ENCODE measurements at regions not wholly inside any gene's neighbourhood (a gene's known extent, or its start where the extent isn't known, plus 50 kb on each side); places are given as distances from the start of the nearest gene placed in this dataset.

GRCh38 chr9:108360304-108360703, 495.5 kb downstream of the ACTL7B start:
- H3K4me3 ChIP-seq (ENCODE audit: low read depth, low read length), result no peak overlapping the region
- TF ChIP-seq CTCF (IDR thresholded peaks at IDR 0.05; ENCODE audit: low read depth, low read length, missing control alignments), result no peak
- DNase-seq (ENCODE audit: low read depth), result no peak
- in situ Hi-C loops (cut with HindIII; ENCODE audit: low sequenced_read_pairs), result no loop called here

- in situ Hi-C loops (cut with HindIII; ENCODE audit: low sequenced_read_pairs), result no loop called here
- no peak overlapping the region for H3K4me3 ChIP-seq (ENCODE audit: low read depth, low read length)
- no peak for TF ChIP-seq CTCF (IDR thresholded peaks at IDR 0.05; ENCODE audit: low read depth, low read length, missing control alignments)
- no peak for DNase-seq (ENCODE audit: low read depth)
These were observed 499.0 kb downstream of the ACTL7B start for GRCh38 chr9:108356806-108357205.

- no peak overlapping the region for H3K4me3 ChIP-seq (ENCODE audit: low read depth, low read length)
- in situ Hi-C loops (cut with HindIII; ENCODE audit: low sequenced_read_pairs), result no loop called here
- no peak for DNase-seq (ENCODE audit: low read depth)
- TF ChIP-seq CTCF (IDR thresholded peaks at IDR 0.05; ENCODE audit: low read depth, low read length, missing control alignments), result no peak
These were observed 504.2 kb downstream of the ACTL7B start for GRCh38 chr9:108351571-108351970.

- no peak overlapping the region for H3K4me3 ChIP-seq (ENCODE audit: low read depth, low read length)
- TF ChIP-seq CTCF (IDR thresholded peaks at IDR 0.05; ENCODE audit: low read depth, low read length, missing control alignments), result no peak
- no peak for DNase-seq (ENCODE audit: low read depth)
- in situ Hi-C loops (cut with HindIII; ENCODE audit: low sequenced_read_pairs), result no loop called here
These were observed 508.2 kb downstream of the ACTL7B start for GRCh38 chr9:108347463-108348188.

- in situ Hi-C loops (cut with HindIII; ENCODE audit: low sequenced_read_pairs), result no loop called here
- TF ChIP-seq CTCF (IDR thresholded peaks at IDR 0.05; ENCODE audit: low read depth, low read length, missing control alignments), result no peak
- H3K4me3 ChIP-seq (ENCODE audit: low read depth, low read length), result no peak overlapping the region
- no peak for DNase-seq (ENCODE audit: low read depth)
These were observed 510.0 kb downstream of the ACTL7B start for GRCh38 chr9:108345826-108346225.

GRCh38 chr9:108339251-108339650, 516.5 kb downstream of the ACTL7B start:
- in situ Hi-C loops (cut with HindIII; ENCODE audit: low sequenced_read_pairs), result no loop called here
- no peak overlapping the region for H3K4me3 ChIP-seq (ENCODE audit: low read depth, low read length)
- DNase-seq (ENCODE audit: low read depth), result no peak
- TF ChIP-seq CTCF (IDR thresholded peaks at IDR 0.05; ENCODE audit: low read depth, low read length, missing control alignments), result no peak

All from astrocyte of the cerebellum (primary cell).